HEK293 (cell line): ENCODE measurements at regions not wholly inside any gene's neighbourhood (a gene's known extent, or its start where the extent isn't known, plus 50 kb on each side); places are given as distances from the start of the nearest gene placed in this dataset.

Source experiments
- KLF9 ChIP-seq: fragments of 450-650 bp; formaldehyde crosslinking; IDR thresholded peaks from 2 replicates; pipeline ENCODE4 v1.5.1; 2016; ENCODE audit warnings: missing biosample characterization, missing genetic modification characterization, low read depth
- YY1 ChIP-seq: fragments of 450-650 bp; formaldehyde crosslinking; IDR thresholded peaks from 2 replicates; pipeline ENCODE4 v1.5.1; 2018; ENCODE audit warnings: missing biosample characterization, missing genetic modification characterization
- YY2 ChIP-seq: fragments of 450-650 bp; formaldehyde crosslinking; IDR thresholded peaks from 2 replicates; pipeline ENCODE4 v1.5.1; 2016; ENCODE audit warnings: missing biosample characterization, missing genetic modification characterization
- ZBTB7A ChIP-seq: fragments of 450-650 bp; formaldehyde crosslinking; IDR thresholded peaks from 2 replicates; pipeline ENCODE4 v1.5.1; 2016; ENCODE audit warnings: low read depth, missing biosample characterization, missing genetic modification characterization
- ZNF292 ChIP-seq: fragments of 450-650 bp; formaldehyde crosslinking; IDR thresholded peaks from 2 replicates; pipeline ENCODE4 v1.5.1; 2016; ENCODE audit warnings: low read depth, missing biosample characterization, missing genetic modification characterization, borderline replicate concordance
- TF ChIP-seq, protein P1 (sequence below): fragments of 450-650 bp; formaldehyde crosslinking; IDR thresholded peaks from 2 replicates; pipeline ENCODE4 v1.5.1; 2016; ENCODE audit warnings: missing biosample characterization, missing genetic modification characterization
- TF ChIP-seq, protein P2 (sequence below): sonication (generic); formaldehyde crosslinking; IDR thresholded peaks from 2 replicates; pipeline ENCODE4 v1.8.1; 2022; ENCODE audit warnings: mild to moderate bottlenecking, moderate library complexity, missing genetic modification reagents
- TF ChIP-seq, protein P3 (sequence below): fragments of 450-650 bp; formaldehyde crosslinking; IDR thresholded peaks from 2 replicates; pipeline ENCODE4 v1.5.1; 2016; ENCODE audit warnings: missing biosample characterization, missing genetic modification characterization

DNA sequence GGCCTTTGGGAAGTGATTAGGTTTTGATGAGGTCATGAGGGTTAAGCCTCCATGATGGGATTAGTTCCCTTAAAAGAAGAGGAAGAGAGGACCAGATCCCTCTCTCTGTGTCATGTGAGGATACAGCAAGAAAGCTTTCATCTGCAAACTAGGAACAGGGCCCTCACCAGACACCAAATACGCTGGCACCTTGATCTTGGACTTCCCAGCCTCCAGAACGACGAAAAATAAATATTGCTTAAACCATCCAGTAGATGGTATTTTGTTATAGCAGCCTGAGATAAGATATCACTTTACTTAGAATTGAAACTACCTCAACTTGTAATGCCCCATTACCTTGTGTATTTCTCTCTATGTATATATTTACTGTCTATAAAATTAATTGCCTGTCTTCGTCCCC lies 65.4 kb upstream of the NNAT start:
- TF ChIP-seq, protein P1, sequence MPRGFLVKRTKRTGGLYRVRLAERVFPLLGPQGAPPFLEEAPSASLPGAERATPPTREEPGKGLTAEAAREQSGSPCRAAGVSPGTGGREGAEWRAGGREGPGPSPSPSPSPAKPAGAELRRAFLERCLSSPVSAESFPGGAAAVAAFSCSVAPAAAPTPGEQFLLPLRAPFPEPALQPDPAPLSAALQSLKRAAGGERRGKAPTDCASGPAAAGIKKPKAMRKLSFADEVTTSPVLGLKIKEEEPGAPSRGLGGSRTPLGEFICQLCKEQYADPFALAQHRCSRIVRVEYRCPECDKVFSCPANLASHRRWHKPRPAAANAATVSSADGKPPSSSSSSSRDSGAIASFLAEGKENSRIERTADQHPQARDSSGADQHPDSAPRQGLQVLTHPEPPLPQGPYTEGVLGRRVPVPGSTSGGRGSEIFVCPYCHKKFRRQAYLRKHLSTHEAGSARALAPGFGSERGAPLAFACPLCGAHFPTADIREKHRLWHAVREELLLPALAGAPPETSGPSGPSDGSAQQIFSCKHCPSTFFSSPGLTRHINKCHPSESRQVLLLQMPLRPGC (tag by site-specific recombination), result no peak
- TF ChIP-seq, protein P2, sequence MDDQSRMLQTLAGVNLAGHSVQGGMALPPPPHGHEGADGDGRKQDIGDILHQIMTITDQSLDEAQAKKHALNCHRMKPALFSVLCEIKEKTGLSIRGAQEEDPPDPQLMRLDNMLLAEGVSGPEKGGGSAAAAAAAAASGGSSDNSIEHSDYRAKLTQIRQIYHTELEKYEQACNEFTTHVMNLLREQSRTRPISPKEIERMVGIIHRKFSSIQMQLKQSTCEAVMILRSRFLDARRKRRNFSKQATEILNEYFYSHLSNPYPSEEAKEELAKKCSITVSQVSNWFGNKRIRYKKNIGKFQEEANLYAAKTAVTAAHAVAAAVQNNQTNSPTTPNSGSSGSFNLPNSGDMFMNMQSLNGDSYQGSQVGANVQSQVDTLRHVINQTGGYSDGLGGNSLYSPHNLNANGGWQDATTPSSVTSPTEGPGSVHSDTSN (CRISPR knock-in tag), result no peak
- TF ChIP-seq YY1 (tag by site-specific recombination) (no peak), ZNF292 (tag by site-specific recombination) (no peak), KLF9 (tag by site-specific recombination) (no peak), ZBTB7A (no peak), YY2 (tag by site-specific recombination) (no peak)
- TF ChIP-seq, protein P3, sequence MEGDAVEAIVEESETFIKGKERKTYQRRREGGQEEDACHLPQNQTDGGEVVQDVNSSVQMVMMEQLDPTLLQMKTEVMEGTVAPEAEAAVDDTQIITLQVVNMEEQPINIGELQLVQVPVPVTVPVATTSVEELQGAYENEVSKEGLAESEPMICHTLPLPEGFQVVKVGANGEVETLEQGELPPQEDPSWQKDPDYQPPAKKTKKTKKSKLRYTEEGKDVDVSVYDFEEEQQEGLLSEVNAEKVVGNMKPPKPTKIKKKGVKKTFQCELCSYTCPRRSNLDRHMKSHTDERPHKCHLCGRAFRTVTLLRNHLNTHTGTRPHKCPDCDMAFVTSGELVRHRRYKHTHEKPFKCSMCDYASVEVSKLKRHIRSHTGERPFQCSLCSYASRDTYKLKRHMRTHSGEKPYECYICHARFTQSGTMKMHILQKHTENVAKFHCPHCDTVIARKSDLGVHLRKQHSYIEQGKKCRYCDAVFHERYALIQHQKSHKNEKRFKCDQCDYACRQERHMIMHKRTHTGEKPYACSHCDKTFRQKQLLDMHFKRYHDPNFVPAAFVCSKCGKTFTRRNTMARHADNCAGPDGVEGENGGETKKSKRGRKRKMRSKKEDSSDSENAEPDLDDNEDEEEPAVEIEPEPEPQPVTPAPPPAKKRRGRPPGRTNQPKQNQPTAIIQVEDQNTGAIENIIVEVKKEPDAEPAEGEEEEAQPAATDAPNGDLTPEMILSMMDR (tag by site-specific recombination), result no peak
